PC-9 (cell line): ENCODE measurements at regions not wholly inside any gene's neighbourhood (a gene's known extent, or its start where the extent isn't known, plus 50 kb on each side); places are given as distances from the start of the nearest gene placed in this dataset.

Experiments used
- EZH2 ChIP-seq: fragments of 200-600 bp; sonication (generic); IDR thresholded peaks from 2 replicates; pipeline ENCODE4 v1.8.0; 2017; ENCODE audit warnings: antibody characterized with exemption, low read depth
- TF ChIP-seq, protein P1 (sequence below): fragments of 200-600 bp; sonication (generic); conservative IDR thresholded peaks from 2 replicates; pipeline ENCODE4 v1.6.1; 2017; ENCODE audit warnings: mixed run types, antibody characterized with exemption, mild to moderate bottlenecking, moderate library complexity

DNA sequence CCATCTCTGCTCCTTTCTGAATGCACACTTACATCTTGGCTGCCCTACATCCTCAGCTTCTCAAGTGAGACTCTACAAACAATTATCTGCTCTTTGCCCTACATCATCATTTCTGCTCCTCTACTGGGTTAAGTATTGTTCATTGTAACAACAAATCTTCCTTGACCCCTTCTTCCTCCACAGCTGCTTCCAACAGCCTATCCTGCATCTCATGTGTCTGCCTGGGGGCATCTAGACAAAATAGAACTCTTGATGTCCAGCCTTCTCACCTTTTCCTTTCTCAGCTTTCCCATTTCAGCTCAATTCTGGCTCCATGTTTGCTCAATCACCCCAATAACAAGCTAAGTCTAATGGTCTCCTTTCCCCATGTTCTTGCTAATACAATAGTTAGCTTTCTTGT, 509.8 kb downstream of the DIRAS2 start:
- TF ChIP-seq, protein P1, sequence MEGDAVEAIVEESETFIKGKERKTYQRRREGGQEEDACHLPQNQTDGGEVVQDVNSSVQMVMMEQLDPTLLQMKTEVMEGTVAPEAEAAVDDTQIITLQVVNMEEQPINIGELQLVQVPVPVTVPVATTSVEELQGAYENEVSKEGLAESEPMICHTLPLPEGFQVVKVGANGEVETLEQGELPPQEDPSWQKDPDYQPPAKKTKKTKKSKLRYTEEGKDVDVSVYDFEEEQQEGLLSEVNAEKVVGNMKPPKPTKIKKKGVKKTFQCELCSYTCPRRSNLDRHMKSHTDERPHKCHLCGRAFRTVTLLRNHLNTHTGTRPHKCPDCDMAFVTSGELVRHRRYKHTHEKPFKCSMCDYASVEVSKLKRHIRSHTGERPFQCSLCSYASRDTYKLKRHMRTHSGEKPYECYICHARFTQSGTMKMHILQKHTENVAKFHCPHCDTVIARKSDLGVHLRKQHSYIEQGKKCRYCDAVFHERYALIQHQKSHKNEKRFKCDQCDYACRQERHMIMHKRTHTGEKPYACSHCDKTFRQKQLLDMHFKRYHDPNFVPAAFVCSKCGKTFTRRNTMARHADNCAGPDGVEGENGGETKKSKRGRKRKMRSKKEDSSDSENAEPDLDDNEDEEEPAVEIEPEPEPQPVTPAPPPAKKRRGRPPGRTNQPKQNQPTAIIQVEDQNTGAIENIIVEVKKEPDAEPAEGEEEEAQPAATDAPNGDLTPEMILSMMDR = no peak
- no peak for TF ChIP-seq EZH2
